BLaER1 treated with 17β-estradiol and CSF1 and Interleukin-3, amounts not matched to agents 10 nM and 100 nM (cell line): ENCODE measurements at regions not wholly inside any gene's neighbourhood (a gene's known extent, or its start where the extent isn't known, plus 50 kb on each side); places are given as distances from the start of the nearest gene placed in this dataset.

ENCODE experiments used
- H3K27ac ChIP-seq, 11 experiments: shearing (Covaris generic); formaldehyde crosslinking; 2 replicates each; pipeline ENCODE4 v1.8.1; 2022
- H3K27me3 ChIP-seq, 11 experiments: shearing (Covaris generic); formaldehyde crosslinking; 2 replicates each; pipeline ENCODE4 v1.8.1; 2022
- H3K36me3 ChIP-seq, 11 experiments: shearing (Covaris generic); formaldehyde crosslinking; 2 replicates each; pipeline ENCODE4 v1.8.1; 2022
- H3K4me1 ChIP-seq, 10 experiments: shearing (Covaris generic); formaldehyde crosslinking; 2 replicates each; pipeline ENCODE4 v1.8.1; 2022
- H3K4me2 ChIP-seq, 11 experiments: shearing (Covaris generic); formaldehyde crosslinking; 2 replicates each; pipeline ENCODE4 v1.8.1; 2022
- H3K4me3 ChIP-seq, 10 experiments: shearing (Covaris generic); formaldehyde crosslinking; 2 replicates each; pipeline ENCODE4 v1.8.1; 2022
- H3K9ac ChIP-seq, 11 experiments: shearing (Covaris generic); formaldehyde crosslinking; 2 replicates each; pipeline ENCODE4 v1.8.1; 2022
- H3K9me3 ChIP-seq, 11 experiments: shearing (Covaris generic); formaldehyde crosslinking; replicated peaks in 1 of 11; 2 replicates each; pipeline ENCODE4 v1.8.1; 2022
- H4K20me1 ChIP-seq, 11 experiments: shearing (Covaris generic); formaldehyde crosslinking; 2 replicates each; pipeline ENCODE4 v1.8.1; 2022
- Cebpa-rat ChIP-seq, 11 experiments: shearing (Covaris generic); IDR thresholded peaks; 2 replicates each; pipeline ENCODE4 v1.8.1; 2022

DNA sequence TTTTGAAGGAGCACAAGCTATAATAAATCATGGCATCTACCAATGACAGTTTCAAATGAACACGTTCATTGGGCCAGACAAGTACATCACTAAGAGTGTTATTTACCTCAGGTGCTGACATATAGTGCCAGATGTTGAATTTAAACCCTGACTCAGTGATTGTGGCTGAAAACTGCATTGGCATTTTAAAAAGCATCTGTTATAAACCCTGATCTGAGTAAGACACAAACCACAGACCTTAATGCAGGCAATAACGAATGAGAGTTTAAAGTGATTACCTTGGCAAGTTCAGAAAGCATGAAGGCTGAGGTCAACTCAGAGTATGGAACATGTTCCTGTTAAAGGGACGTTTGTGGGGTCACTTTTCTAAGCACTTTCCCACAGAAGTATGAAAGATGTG is 865.1 kb upstream of the TMPRSS15 start:
- no peaks in the 10 kb centered on the region for H4K20me1 ChIP-seq
- H3K27ac ChIP-seq, result no peak overlapping the region
- H3K4me1 ChIP-seq, result no peaks in the 10 kb centered on the region
- no peak overlapping the region for H3K9ac ChIP-seq
- TF ChIP-seq Cebpa-rat (IDR thresholded peaks at IDR 0.05), result no peak
- no peaks in the 10 kb centered on the region for H3K27me3 ChIP-seq
- H3K36me3 ChIP-seq, result no peaks in the 10 kb centered on the region
- H3K4me2 ChIP-seq, result no peak overlapping the region
- no peak overlapping the region for H3K4me3 ChIP-seq
- no peaks in the 10 kb centered on the region for H3K9me3 ChIP-seq

DNA sequence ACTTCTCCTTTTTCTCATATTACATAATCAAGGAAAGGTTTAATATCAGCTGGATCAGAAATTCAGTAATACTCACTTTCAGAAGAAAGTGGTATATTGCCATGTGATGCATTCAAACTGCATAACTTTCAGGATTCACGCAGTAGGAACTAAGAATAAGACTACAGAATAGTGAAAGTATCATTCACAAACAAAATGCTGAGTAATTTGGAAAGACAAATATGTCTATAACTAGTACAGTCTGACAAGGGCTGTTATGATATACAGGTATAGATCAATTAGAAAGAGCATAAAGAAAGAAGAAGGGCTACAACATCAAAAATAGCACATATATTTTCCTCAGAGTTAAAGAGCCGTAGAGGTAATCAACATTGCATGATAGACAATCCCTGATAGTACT is 871.5 kb upstream of the TMPRSS15 start:
- no peaks in the 10 kb centered on the region for H4K20me1 ChIP-seq
- no peaks in the 10 kb centered on the region for H3K9me3 ChIP-seq
- H3K4me2 ChIP-seq, result no peak overlapping the region
- no peaks in the 10 kb centered on the region for H3K36me3 ChIP-seq
- H3K9ac ChIP-seq, result no peak overlapping the region
- H3K4me3 ChIP-seq, result no peak overlapping the region
- no peaks in the 10 kb centered on the region for H3K27me3 ChIP-seq
- no peaks in the 10 kb centered on the region for H3K4me1 ChIP-seq
- no peak overlapping the region for H3K27ac ChIP-seq
- TF ChIP-seq Cebpa-rat (IDR thresholded peaks at IDR 0.05), result no peak

DNA sequence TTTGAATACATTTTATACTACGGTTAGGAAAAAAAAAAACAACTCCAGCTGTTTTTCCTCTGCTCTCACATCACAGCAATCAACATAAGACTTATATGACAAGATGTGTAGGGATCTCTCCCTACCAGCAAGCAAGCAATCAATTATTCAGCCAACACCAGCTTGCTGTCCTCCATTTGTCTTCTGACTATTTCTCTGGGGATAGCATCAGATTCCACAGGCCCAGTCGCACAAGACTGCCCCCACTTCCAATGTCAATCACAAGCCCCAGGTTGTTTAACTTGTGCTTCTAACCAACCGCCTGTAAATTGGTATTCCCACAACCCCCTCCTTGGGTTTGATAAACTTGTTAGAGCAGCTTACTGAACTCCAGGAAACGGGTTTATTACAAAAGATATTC is 873.1 kb upstream of the TMPRSS15 start:
- Histone ChIP-seq H4K20me1 (no peaks in the 10 kb centered on the region), H3K4me1 (no peaks in the 10 kb centered on the region), H3K27me3 (no peaks in the 10 kb centered on the region), H3K4me2 (no peak overlapping the region), H3K36me3 (no peaks in the 10 kb centered on the region), H3K4me3 (no peak overlapping the region), H3K27ac (no peak overlapping the region), H3K9ac (no peak overlapping the region), H3K9me3 (no peaks in the 10 kb centered on the region)
- no peak for TF ChIP-seq Cebpa-rat (IDR thresholded peaks at IDR 0.05)

DNA sequence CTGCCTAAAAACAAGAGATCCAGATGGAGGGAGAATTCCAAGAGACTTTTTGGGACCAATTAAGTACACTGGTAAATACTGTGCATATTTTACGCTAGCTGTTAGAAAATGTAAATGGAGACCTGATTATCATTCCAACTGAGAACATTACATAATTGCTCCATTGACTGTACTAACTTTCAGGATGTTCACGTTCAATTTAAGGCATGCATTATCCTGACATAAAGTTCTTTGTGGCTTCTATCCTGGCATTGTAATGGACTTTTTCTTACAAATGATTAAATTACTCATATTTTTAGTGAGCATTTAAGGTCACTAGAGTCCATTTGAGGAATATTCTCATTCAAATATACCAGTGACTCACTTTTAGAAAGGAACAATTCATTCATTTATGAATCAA is 883.3 kb upstream of the TMPRSS15 start:
- Histone ChIP-seq H3K27ac (no peak overlapping the region), H3K4me3 (no peak overlapping the region), H3K36me3 (no peaks in the 10 kb centered on the region), H3K9me3 (no peaks in the 10 kb centered on the region), H3K4me1 (no peaks in the 10 kb centered on the region), H3K4me2 (no peak overlapping the region), H3K27me3 (no peaks in the 10 kb centered on the region), H4K20me1 (no peaks in the 10 kb centered on the region), H3K9ac (no peak overlapping the region)
- TF ChIP-seq Cebpa-rat (IDR thresholded peaks at IDR 0.05), result no peak

DNA sequence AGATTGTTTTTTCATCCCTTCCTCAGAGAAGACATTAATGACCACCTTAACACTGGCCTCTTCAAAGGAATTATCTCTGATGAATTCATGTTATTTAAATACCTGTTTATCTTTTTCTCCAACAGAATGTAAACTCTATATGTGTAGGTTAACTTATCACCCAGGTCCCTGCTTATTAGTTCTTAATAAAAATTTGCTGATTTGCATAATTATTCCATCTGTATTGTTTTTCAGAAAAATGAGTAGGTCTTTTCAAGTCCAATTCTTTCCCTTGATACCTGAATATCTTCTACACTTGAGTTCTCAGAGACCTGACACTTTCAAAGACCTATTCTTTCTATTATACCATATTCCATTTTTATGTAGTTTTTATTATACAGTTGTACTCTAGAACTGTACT is 886.7 kb upstream of the TMPRSS15 start:
- no peak overlapping the region for H3K9ac ChIP-seq
- no peaks in the 10 kb centered on the region for H4K20me1 ChIP-seq
- no peak overlapping the region for H3K4me3 ChIP-seq
- no peaks in the 10 kb centered on the region for H3K36me3 ChIP-seq
- no peaks in the 10 kb centered on the region for H3K27me3 ChIP-seq
- TF ChIP-seq Cebpa-rat (IDR thresholded peaks at IDR 0.05), result no peak
- H3K9me3 ChIP-seq, result peaks cover 0 to 5% (median 0%) of the 10 kb centered on the region in 11 experiments; a peak in 1 of 22 replicates
- H3K4me1 ChIP-seq, result no peaks in the 10 kb centered on the region
- no peak overlapping the region for H3K4me2 ChIP-seq
- H3K27ac ChIP-seq, result no peak overlapping the region

DNA sequence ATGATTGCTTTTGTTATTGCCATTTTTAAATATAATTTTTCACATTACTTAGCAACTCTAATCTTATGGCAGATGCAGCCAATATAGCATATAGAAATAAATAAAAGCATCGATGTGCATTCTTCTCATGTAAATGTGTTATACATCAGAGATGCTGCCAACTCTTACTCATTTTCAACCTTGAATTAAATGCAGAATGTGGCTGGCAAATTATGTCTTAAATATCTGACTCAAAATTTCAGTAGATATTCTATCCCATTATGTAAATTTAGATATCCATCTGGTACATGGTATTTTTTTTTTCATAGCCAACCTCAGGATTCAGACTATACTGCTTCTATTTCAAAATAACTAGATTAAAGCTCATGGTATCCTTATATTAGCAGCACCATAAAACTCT is 916.7 kb upstream of the TMPRSS15 start:
- Histone ChIP-seq H3K9ac (no peak overlapping the region), H3K36me3 (no peaks in the 10 kb centered on the region; a peak in 1 of 22 replicates), H3K9me3 (peaks cover 13 to 18% (median 15%) of the 10 kb centered on the region in 11 experiments), H3K4me3 (no peak overlapping the region), H3K4me2 (no peak overlapping the region), H3K27me3 (no peaks in the 10 kb centered on the region), H3K4me1 (no peaks in the 10 kb centered on the region), H3K27ac (no peak overlapping the region), H4K20me1 (no peaks in the 10 kb centered on the region)
- no peak for TF ChIP-seq Cebpa-rat (IDR thresholded peaks at IDR 0.05)

DNA sequence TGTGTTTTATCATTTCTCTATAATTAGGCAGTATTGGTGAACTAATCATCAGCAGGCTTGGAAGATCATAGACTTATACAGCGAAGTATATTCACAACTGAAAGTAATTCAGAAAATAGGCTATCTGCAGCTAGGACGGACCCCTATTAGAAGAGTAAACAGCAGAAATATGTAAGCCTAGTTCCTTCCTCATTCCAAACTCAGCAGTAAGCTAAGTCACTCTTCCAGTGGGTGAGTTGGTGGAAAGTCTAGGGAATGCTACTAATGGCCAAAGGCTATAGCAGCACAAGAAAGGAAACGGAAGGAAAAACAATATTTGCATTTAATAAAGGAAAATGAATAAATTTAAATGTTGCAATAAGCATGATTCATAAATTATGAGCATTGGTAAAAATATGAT is 918.1 kb upstream of the TMPRSS15 start:
- Histone ChIP-seq H4K20me1 (no peaks in the 10 kb centered on the region), H3K4me3 (no peak overlapping the region), H3K9ac (no peak overlapping the region), H3K9me3 (peaks cover 8 to 11% (median 8%) of the 10 kb centered on the region in 11 experiments), H3K36me3 (no peaks in the 10 kb centered on the region; a peak in 1 of 22 replicates), H3K27me3 (no peaks in the 10 kb centered on the region), H3K27ac (no peak overlapping the region), H3K4me2 (no peak overlapping the region), H3K4me1 (no peaks in the 10 kb centered on the region)
- TF ChIP-seq Cebpa-rat (IDR thresholded peaks at IDR 0.05), result no peak

DNA sequence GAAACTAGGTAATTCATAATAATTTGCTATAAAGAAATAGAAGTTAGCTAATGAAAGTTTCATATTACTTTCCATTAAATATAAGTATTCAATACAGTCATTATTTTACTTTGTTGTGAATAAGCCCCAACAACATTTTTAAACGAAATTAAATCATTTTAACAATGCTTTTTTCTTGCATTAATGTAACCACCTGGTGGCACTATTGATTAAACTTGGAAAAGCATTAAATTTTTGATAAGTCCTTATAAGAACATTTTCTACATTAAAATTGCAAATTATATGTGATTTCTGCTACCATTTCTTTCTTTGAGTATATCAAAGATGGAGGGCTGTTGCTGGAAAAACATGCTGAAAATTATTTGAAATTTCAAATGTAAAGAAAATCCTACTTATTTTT is 918.8 kb upstream of the TMPRSS15 start:
- Histone ChIP-seq H3K27me3 (no peaks in the 10 kb centered on the region), H3K4me1 (no peaks in the 10 kb centered on the region), H3K4me2 (no peak overlapping the region), H4K20me1 (no peaks in the 10 kb centered on the region), H3K9me3 (peaks cover 1 to 4% (median 2%) of the 10 kb centered on the region in 11 experiments), H3K9ac (no peak overlapping the region), H3K36me3 (no peaks in the 10 kb centered on the region), H3K4me3 (no peak overlapping the region), H3K27ac (no peak overlapping the region)
- TF ChIP-seq Cebpa-rat (IDR thresholded peaks at IDR 0.05), result no peak

DNA sequence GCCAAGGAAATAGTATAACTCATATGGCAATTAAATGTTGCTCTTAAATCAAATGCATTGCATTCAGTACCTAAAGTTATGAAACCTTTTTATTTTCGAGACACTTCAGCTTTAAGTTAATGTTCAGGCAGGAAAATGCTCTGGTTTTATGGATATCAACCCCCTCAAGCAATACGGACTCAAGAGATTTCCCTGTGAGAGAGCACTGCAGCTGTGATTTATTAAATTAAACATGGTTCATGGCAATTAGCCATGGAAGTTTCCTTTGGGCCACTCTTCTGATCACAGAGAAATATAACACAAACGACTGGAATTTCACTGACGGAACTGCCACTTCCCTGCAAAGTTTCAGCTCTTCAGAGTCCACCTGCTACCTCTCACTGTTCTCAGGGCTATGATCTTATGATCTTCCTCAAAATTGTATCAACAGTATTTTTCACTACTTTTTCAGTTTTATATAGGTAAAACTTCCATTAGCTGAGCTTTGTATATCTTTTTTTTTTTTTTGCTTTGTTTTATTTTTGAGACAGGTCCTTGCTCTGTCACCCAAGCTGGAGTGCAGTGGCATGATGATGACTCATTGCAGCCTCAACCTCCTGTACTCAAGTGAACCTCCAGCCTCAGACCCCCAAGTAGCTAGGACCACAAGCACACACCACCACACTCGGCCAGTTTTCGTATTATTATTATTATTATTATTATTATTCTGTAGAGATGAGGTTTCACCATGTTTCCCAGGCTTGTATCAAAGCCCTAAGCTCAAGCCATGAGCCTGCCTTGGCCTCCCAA is 923.1 kb upstream of the TMPRSS15 start:
- H3K4me2 ChIP-seq, result no peak overlapping the region
- H3K27me3 ChIP-seq, result no peaks in the 10 kb centered on the region
- no peaks in the 10 kb centered on the region for H3K36me3 ChIP-seq
- no peaks in the 10 kb centered on the region for H3K4me1 ChIP-seq
- H3K27ac ChIP-seq, result no peak overlapping the region
- H3K4me3 ChIP-seq, result no peak overlapping the region
- no peak overlapping the region for H3K9ac ChIP-seq
- peaks cover 0 to 7% (median 2%) of the 10 kb centered on the region in 11 experiments; a peak in 8 of 22 replicates for H3K9me3 ChIP-seq
- H4K20me1 ChIP-seq, result no peaks in the 10 kb centered on the region
- no peak for TF ChIP-seq Cebpa-rat (IDR thresholded peaks at IDR 0.05)

DNA sequence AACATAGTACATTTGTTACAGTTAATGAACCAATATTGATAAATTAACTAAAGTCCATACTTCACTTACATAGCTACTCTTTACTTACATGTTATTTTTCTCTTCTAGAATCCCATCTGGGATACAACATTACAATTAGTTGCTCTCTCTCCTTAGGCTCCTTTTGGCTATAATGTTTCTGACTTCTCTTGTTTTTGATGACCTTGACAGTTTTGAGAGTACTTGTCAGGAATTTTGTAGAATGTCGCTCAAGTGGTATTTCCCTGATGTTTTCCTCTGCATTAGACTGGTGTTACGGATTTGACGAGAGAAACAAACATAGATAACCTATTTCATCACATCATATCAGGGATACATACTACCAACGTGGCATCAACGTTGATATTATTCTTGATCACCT is 925.4 kb upstream of the TMPRSS15 start:
- peaks cover 10 to 23% (median 14%) of the 10 kb centered on the region in 11 experiments; a peak in 18 of 22 replicates for H3K9me3 ChIP-seq
- no peaks in the 10 kb centered on the region for H3K27me3 ChIP-seq
- H4K20me1 ChIP-seq, result no peaks in the 10 kb centered on the region
- no peaks in the 10 kb centered on the region for H3K4me1 ChIP-seq
- TF ChIP-seq Cebpa-rat (IDR thresholded peaks at IDR 0.05), result no peak
- H3K36me3 ChIP-seq, result no peaks in the 10 kb centered on the region
- no peak overlapping the region for H3K27ac ChIP-seq
- H3K9ac ChIP-seq, result no peak overlapping the region
- H3K4me2 ChIP-seq, result no peak overlapping the region
- H3K4me3 ChIP-seq, result no peak overlapping the region
